Astrocyte of the cerebellum (primary cell): ENCODE measurements at regions not wholly inside any gene's neighbourhood (a gene's known extent, or its start where the extent isn't known, plus 50 kb on each side); places are given as distances from the start of the nearest gene placed in this dataset.
"Not testable (repeated sequence)": the region's sequence is repeated elsewhere in the genome, so short reads cannot be mapped to it uniquely, and the experiment has no call there.

Source experiments
- DNase-seq: peaks from one replicate; pipeline ENCODE4 v3.0.0-alpha.2; 2011; ENCODE audit warnings: low read depth
- H3K4me3 ChIP-seq: 2 replicates; pipeline ENCODE4 v1.5.1; 2011; ENCODE audit warnings: mild to moderate bottlenecking, low read depth, low read length, moderate library complexity
- CTCF ChIP-seq: IDR thresholded peaks from 2 replicates; pipeline ENCODE4 v1.5.1; 2012; ENCODE audit warnings: low read length, low read depth, moderate library complexity, mild to moderate bottlenecking; ENCODE audit errors: missing control alignments
- in situ Hi-C: cut with HindIII; loops from 2 replicates; pipeline ENCODE4 v1.10.0; 2017; ENCODE audit warnings: low sequenced_read_pairs

DNA sequence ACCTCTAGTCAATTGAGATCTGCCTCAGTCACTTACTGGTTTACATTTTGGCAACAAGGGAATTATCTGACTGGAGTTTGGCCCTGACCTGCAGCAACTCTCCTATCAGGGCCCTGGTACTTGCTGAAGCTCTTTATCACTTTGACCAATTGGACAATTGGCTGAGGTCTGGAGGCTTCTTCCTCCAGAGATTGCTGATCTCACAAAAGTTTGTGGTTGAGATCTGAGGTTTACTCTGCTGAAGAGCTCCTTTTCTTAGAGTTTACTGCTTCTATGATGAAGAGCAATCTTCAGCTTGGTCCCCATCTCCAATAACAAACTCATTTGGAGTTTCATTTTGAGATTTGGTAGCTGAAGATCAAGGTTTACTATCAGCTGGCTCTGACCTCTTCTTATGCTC lies 276.9 kb upstream of the SGCG start:
- in situ Hi-C loops, result no loop called here
- no peak overlapping the region for H3K4me3 ChIP-seq
- no peak for DNase-seq
- TF ChIP-seq CTCF, result no peak

DNA sequence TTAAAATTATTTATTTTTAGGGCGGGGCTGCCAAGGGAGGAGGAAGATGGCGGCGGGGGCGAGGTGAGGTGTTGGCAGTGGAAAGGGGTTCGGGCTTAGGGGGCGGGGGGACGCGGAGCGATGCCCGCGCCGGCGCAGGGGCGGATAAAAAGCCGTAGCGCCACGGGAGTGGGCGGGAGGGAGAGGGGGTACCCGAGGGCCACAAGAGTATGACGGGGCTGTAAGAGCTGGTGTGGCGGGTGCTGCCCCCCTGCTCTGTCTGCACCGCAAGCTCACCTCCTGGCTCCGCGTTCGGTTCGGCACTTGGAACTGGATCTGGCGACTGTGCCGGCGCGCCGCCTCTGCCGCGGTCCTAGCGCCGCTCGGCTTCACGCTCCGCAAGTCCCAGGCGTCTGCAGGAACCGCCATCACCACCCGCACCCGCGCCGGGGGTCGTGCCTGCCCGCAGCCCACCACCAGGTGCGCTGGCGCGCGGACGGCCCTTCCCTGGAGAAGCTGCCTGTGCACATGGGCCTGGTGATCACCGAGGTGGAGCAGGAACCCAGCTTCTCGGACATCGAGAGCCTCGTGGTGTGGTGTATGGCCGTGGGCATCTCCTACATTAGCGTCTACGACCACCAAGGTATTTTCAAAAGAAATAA lies 265.2 kb upstream of the SGCG start:
- no peak for TF ChIP-seq CTCF
- DNase-seq, result peak; percentile 8
- in situ Hi-C loops, result no loop called here
- peak overlapping the region; percentile 66 for H3K4me3 ChIP-seq

DNA sequence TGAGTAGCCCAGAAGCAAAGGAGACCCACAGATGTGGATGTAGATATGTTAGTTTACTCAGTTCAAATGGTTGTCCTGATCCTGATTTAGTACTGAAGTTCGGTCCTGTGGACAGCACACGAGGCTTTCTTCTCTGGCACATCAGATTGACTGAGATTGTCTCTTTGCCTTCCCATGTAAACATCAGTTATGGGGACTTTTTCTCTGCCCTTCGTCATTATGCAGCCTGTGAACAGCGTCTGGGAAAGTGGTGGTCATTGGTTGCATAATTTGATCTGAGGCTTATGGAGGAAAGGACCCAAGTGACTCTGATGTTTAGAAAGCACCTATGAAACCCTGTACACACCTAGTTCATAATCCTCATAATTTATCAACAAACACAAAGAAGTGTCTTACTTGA lies 264.5 kb upstream of the SGCG start:
- DNase-seq, in situ Hi-C loops: not testable (repeated sequence)
- H3K4me3 ChIP-seq, result peak overlapping the region; percentile 66

DNA sequence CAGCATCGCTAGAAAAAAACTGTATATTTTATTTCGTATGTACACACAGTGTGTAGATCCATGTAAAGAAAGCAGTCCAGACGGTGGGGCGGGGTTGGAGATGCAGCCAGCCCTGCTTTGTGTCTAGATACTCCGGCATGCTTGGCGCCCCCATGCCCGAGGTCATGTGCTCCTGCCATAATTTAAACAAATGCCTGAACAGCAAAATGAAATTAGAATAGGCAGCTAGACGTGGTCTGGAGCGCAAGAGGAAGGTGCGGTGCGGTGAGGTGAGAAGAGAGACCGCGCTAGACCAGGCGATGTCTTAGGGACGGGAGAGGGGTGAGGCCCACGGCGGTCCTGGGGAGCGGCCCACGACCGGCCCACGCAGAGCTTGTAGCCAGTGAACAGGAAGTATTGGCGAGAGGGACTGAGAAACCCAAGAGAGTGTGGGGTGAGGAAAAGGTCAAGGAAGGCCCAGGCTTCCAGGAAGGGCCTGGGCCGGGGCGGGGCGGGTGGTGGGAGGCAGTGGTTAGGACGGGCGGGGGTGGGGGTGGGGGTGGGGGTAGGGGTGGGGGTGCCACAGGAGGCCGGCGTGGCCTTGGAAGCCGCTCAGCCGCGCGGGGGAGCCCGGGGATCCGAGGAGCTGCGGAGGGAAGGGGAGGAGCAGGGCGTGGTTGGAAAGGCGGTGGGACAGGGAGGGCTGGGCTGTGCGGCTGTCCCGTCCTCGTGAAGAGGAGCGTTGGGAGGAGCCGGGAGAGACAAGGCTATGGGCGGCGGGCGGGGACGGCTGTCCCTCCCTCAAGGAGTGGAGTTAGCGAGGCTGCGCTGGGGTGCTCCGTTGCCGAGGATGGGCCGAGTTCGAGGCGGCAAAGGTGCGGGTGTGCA lies 254.7 kb upstream of the SGCG start:
- in situ Hi-C loops, result no loop called here
- no peak for TF ChIP-seq CTCF
- peak overlapping the region; percentile 34 for H3K4me3 ChIP-seq
- DNase-seq, result no peak

DNA sequence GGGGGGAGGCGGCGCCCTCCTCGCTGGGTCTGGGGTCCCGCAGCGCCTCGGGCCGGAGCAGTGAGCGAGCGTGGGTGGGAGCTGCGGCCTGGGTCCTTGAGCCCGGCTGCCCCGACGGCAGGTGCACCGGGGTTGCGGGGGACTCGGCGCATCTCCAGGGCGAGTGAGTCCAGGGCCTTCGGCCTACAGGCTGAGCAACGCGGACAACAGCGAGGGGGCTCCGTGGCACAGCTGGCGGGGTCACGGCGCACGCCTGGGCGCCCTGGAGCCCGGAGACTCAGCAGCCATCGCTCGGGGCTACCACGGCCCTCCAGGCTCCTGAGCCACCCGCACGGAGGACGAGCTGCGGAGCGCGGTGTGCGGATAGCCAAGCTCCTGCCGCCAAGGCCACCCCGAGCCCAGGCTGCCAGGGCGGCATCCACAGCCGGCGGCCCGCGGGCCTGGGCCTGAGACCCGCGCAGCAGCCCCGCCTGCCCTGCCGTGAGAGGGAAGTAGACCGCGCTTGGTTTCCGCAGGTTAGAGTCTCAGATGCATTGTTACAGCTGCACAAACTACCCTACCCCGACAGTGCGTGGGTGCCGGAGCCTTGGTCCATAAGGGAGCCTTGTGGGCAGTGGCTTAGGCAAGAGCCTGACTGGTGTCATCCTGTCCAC lies 253.9 kb upstream of the SGCG start:
- peak overlapping the region; percentile 34 for H3K4me3 ChIP-seq
- TF ChIP-seq CTCF, result no peak
- in situ Hi-C loops, result no loop called here
- DNase-seq, result no peak

- H3K4me3 ChIP-seq, DNase-seq, in situ Hi-C loops: not testable (repeated sequence)
These were observed 252.9 kb upstream of the SGCG start for GRCh38 chr13:22927845-22928244.

- in situ Hi-C loops, result no loop called here
These were observed 251.2 kb upstream of the SGCG start for GRCh38 chr13:22929381-22930126.

More at GRCh38 chr13:22929381-22930126, 251.2 kb upstream of the SGCG start:
- no peak for DNase-seq
- TF ChIP-seq CTCF, result no peak
- no peak overlapping the region for H3K4me3 ChIP-seq
